NCI-H1436 treated with DMSO at 0.1 percent for 48 hours (cell line): ENCODE measurements at regions not wholly inside any gene's neighbourhood (a gene's known extent, or its start where the extent isn't known, plus 50 kb on each side); places are given as distances from the start of the nearest gene placed in this dataset.

Experiments used
- DNase-seq: peaks from one replicate; lab custom pipeline; 2025; lab: John Stamatoyannopoulos, UW

DNA sequence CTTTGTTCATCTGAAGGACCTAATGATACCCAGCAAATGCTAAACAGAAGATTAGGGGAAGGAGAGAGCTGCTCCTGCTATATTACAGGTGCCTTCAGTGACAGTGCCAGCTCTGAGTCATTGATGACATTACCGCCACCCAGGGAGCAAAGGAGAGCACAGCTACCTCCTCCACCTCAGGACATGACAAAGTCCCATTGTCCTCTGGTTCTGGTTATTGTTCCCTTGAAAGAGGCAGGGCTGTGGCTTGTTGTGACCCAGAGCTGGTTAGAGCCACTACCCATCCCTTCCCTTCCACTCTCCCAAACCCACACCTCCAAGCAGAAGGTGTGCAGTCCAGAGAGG is 363.5 kb upstream of the DUSP10 start:
- DNase-seq, result no peak

DNA sequence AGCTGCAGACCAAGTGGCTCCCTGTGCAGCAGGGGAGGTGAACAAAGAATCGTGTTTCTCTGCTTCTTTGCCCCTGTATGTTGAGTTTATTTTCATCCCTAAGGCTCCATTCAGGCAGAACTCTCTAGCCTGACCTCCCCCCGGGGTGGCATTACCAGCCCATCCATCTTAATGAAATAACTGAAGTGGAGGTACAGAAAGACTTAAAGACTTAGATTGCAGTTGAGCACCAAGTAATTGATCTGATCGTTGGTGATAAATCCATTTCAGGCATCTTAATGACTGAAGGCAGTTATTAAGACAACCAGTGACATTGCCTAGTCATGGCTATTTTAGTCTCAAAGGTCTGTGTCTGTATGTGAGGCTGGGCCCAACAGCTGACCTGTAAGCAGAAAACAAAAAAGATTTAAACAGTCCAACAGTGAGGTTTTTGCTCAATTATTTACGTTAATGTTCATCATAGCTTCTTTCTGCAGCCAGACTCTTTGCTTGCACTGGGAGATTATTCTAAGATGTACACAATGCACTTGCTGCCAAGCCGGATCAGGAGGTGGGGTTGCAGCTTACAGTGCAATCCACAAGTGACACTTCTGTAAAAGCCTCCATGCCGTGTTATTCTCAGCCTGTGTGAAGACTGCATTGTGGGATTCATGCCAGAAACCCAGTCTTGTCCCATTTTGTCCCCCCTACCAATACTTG is 363.0 kb upstream of the DUSP10 start:
- DNase-seq, result no peak

DNA sequence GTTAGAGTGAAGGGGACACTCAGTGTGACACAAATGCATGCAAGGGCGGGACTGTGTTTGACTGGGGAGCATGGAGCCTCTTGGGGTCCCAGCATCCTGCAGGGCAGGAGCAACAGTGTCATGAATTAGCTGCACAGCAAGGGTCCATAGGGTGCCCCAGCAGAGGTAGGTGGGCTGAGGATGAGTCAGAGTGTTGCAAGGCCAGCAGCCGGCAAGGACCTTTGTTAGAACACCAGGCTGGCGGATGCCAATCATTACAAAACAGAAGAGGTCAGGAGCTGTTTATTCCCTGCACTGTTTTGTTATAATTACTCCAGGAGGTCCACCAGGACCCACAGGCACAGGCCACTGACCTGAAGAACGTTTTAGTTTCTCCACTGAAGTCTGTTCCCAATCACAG is 362.2 kb upstream of the DUSP10 start:
- DNase-seq, result no peak

DNA sequence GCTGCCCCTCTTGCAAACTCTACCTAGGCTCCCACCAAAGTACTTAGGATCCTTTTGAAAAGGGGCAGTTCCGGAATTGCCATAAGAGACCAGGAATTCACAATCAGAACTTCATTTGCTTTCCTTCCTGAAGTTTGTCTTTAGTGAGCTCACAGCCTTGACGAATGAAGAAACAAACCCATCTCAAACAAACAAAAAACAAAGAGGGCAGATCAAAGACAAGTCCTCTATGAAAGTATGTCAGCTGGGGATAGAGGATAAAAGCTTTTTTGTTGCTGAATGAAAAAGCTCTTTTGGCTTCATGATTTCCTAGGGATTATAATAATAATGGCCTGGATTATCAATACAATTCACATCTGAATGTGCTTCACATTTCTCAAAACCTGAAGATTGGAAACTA is 357.9 kb upstream of the DUSP10 start:
- no peak for DNase-seq

DNA sequence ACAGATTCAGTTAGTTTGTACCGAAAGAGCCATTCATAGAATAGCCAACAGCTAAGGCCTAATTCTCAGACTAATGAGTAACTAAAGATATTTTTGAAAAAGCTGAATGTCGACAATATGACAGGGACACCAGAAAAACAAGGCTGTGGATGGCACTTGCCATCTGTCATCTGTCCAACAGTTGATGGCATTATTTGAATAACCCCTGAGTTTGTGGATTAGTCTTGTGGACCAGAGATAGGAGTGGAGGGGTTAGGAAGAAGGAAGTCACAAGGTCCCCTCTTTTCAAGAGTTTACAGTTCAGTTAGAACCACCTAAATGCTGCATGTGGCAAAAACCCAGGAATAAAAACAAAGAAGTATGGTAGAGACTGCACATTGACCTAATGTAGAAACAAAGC is 356.5 kb upstream of the DUSP10 start:
- no peak for DNase-seq

DNA sequence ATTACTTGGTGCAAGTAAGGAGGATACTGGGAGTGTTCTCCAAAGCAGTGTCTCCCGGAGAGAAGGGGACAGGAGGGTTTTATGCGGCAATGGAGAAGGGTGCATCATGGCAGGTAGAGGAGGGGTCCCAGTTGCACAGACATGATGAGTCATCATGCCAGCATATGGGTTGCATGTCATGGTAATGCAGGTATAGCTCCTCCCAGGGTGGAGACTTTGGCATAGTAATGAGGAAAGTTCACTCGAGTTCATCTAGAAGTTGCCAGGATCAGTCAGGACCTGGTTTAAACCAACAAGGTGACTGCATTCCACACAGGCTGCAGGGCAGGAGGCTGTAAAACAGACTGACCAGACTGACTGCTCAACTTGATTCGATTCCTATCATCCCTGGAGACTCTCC is 355.7 kb upstream of the DUSP10 start:
- DNase-seq, result no peak

DNA sequence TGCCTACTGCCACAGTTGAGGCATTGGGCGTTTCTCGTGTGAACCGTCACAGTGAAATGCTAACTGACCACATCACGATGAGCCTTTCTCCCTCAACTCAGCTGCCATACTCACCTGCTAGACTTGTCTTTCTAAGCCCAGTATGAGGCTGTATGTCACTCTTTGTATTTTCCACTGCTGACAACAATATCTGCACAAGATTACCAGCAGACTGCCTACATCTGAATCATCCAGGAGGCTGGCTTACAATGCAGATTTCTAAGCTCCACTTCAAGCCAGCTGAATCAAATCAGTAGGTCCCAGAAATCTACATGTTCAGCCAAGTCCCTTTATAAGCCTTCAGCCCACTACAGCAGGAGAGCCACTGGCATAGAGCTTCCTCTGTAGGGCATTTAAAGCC is 355.0 kb upstream of the DUSP10 start:
- DNase-seq, result no peak

DNA sequence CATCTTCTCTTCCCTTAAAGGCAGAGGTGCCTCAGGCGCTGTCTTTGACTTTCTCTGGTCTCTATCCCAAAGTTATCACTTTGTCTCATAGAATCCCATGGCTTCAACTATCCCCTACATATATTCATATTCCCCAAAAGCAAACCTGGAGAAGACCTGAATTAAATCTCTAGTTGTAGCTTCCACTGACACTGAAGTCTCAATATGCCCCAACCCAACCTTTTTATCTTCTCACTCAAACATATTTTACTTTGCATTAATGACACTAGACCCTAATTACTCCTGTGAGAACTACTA is 354.5 kb upstream of the DUSP10 start:
- DNase-seq, result no peak

DNA sequence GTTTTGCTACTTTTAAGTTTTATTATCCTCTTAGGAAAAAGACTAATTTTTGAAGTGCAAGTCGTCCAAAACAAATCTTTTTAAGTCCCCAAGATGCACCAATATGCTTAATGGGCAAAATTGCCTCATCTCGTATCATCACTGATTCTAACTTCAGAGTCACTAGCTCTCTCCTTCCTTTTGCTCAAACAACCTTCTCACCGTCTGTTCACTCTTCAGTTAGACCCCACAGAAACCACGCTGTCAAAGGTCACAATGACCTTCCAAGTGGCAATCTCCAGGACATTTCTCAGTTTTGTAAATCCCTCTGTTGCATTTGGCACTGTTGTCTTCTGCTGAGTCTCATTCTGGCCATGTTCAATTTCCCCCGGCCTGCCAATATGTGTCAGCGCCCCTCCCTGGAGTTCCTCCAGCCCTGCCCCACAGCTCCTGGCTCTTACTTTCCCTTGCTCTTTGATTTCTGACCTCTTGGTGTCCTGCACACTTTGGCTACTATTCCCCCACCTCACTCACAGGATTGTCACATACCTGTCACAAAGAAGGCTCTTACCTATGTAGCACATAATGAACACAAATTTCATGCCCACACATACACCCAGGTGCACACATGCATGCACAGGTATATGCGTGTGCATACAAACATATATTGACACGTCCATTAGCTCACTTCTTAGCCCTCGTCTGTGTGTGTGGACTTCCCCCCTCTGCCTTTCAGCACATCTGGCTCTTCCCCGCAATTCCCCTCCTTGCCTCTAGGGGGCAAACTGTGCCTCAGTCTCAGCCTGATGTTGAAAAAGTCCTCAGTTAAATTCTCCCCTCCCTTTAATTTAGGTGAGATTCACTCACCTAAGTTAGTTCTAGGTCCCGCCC is 354.0 kb upstream of the DUSP10 start:
- no peak for DNase-seq

DNA sequence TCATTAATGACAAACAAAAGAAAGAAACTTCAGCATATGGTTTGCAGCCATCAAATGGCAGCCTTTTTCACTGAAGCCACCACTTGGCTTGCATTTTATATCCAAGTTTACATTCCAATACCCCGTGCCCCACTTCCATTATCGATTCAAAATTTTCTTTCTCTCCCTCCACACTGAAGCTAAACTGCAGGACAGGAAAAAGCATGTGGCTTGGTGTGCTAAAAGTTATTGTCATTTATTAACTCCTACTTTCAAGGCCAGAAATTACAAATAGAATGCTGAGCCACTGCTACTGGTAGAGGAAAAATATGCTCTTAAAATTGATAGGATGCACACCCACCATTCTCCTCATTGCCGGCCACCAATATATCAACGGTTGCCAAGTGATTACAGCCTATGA is 351.6 kb upstream of the DUSP10 start:
- no peak for DNase-seq

DNA sequence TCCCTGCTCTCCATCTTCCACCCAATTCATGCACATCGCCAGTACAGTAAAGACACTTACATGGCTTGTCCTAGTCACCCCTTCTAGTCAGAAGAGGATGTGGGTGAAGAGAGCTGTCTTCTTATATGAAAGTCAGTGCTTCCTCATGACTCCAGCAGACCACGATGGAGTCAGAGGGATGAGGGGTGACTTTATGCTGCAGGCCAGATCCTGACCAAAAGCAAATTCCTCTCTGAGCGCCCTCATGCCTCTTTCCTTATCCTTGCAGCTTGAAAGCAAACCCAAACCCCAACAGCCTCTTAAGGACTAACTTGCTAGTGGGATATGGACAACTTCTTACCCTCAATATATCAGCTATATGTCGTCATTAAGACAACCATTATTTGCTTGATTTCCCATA is 348.2 kb upstream of the DUSP10 start:
- no peak for DNase-seq

DNA sequence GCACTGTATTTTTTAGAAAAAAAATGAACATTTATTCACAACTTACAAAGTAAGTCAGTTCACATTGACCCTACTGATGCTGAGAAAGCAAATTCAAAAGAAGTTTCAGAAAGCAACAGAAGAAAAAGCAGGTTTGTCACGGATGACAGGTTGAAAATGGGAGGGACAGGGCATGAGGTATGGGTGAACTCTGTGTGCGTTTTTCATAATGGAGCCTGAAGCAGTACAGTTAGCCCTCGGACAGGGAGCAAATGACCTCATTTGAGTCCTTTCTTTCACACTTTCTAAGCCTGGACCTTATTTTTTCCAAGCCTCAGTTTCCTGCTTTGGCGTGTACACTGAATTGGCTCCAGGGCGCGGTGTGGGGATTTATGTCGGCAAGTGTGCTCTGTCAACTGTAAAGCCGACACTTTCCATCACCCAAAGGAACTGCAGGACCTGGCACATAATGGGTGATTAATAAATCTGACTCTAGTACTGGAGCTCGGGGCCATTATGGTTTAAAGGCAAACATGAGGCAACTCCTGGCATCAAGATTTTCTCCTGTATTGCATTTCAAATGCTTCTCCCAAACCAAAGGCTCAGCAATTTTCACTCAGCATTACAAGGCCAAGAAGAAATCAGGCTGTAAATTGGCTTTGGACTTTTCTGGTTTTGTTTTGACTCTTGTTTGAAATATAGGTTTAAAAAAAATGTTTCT is 345.5 kb upstream of the DUSP10 start:
- no peak for DNase-seq

DNA sequence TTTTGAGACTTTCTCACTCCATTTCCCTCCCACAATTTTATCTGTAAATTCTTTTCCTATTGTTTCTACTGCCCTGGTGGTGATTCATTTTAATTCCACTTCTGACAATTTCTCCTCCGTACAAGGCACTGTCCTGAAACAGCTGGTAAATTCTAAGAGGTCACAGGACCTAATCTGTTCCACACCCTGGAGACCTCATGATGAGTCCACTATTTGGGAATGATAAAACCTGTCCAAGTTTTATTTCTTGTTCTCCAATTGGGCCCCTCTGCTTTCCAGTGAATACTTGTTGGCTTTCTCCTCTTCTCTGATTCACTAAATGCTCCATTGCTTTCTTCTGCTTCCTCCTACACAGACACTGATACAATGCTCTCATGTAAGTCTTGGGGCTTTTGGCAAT is 343.1 kb upstream of the DUSP10 start:
- DNase-seq, result no peak

DNA sequence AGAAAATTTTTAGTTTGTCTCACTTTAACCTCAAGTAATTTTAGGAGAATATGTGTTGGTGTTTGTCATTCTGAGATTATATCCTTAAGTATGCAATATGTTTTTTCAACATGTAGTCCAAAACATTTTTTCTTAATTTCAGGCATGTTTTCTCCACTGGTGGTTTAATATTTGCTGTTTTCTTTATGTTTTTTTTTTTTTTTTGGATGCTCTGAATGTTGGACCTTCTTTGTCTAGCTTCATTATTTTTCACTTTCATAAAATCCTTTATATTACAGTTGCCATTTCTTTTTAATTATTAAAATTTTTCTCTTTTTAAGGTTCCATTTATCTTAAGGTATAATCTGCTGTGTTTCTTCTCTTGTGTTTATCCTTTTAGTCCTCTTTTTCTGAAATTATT is 342.2 kb upstream of the DUSP10 start:
- no peak for DNase-seq

DNA sequence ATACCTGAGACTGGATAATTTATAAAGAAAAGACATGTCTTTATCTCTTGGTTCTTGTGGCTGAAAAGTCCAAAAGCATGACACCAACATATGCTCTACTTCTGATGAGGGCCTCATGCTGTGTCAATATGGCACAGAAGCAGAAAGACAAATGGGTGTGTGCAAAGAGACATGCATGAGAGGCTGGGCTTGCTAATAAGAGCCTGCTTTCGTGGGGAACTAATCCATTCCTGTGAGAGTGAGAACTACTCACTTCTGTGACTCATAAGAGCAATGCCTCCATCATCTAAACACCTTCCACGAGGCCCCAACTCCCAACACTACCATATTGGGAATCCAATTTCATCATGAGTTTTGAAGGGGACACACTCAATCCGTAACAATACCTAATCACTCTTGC is 340.0 kb upstream of the DUSP10 start:
- DNase-seq, result no peak

DNA sequence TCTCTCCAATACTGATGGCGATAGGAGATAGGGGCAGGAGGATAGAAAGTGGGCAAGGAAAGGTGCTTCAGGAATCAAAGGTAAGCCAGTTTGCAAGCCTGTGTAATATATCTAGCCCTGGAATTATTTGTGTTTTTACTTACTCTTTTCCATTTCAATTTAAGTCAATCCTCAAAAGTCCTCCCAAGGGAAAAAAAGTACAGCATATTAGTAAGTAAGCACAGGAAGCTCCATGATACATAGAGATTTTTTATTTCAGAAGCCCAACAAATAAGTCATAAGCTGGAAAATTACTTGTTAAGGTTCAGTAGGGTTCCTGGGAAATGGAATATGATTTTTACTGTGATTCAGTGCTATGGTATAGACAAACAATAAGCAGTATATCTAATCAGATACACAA is 337.7 kb upstream of the DUSP10 start:
- DNase-seq, result no peak

DNA sequence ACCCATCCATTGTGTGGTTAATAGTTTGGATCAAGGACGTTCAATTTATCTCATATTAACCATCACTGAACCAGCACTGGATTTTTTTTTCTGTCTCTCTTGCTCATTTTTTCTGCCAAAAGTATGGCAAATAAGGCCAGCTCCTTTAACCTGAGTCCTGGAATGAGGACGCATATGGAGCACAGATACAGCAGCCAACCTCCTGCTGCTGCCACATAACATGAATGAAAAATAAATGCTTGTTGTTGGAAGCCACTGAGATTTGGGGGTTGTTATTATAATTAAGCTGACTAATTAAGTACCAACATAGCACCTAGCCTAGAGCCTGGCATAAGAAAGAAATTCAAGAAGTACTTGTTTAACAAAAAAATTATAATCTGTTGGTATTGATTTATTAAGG is 335.3 kb upstream of the DUSP10 start:
- no peak for DNase-seq

DNA sequence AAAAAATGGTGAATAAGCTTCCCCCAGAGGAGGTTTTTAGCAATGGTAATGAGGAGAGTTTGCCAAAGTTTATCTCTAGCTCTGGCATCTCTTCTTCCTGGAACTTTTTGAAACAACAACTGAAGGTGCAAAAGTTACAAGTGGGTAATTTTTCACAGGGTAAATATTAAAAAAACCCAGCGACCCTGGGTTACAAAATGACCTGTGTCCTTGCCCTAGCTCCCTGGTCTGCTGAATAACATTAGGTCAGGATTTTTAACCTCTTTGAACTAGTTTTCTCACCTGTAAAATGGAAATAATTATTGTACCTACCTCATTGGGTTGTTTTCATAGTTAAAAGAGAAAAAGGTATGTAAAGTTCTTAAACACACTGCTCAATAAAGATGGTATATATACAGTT is 332.4 kb upstream of the DUSP10 start:
- DNase-seq, result no peak

DNA sequence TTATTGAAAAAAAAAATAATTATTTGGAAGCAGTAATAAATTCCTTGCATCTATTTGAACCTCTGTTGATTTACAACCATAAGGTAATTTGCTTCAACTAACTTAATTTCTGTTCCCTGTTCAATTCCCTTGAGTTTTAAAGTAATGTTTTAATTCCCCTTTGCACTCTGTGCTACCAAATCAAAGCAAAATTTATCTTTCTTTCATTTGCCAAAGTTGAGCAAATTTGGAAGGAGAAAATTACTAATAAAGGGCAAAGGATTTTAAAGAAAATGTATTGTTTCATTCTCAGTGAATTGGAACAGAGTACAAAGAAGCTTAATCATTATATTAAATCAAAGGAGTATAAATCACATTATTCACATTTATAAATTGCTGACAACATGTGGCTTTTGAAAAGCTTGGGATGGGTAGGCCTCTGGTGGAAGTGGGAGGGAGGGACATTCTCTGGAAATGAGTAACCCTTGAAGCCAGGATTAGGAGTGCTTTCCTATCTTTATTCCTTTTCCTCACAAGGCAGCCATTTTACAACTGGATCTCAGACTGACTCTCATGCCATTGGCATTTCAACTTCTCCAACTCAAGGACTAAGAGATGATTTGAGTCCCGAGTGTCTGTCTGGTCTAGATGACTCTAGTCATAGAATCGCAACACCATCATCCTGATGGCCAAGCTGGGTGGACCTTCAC is 331.6 kb upstream of the DUSP10 start:
- no peak for DNase-seq

DNA sequence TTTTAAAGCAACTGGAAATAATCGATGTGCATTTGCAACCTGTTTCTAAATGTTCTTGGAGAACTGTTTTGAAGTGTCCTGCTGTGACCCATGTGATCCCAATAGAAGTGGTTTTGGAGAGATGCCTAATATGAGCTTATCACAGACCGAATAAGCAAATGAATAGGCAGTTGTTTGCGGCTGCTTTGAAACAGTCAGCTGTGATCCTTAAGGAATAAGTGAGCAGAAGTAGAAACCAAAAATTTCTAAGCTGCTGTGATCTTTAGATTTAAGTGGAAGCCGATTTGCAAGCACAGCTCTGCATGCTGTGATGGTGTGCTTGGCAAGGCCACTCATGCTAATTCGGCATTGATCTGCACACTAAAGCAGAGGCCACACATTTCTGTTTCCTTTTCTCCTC is 329.5 kb upstream of the DUSP10 start:
- DNase-seq, result no peak

DNA sequence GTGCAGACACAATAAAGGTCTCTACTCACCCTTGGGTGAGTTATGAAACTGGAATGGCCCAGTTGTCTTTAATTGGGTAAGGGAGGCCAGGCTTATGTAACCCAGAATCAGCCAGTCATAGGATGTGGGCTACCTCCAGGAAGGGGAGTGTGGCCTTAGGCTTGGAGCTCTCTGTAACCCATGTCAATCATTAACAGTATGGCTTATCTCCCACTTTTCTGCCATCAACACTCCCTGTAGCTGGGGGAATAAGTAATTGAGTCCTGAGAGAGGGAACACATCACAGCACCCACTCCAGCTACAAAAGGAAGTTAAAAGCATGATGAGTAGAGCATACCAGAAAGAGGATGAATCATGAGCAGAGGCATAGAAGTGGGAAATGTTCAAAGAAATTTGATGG is 327.0 kb upstream of the DUSP10 start:
- no peak for DNase-seq

DNA sequence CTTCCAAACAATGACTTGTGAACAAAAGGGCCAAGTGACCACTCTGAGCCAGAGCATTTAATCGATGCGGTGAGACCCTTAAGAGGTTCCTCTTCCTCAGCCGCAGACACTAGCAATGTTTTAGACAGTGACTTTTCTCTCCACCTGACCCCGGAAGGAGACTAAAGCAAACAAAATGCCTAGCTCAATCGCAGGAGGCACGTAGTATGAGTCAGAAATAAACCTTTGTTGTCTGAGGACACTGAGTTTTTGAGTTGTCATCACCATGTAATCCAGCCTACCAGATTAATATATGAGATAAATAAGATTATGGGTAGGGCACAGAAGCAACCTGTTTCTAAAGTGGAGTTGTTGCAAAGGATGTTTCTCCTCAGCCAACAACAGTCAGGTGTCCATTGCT is 326.2 kb upstream of the DUSP10 start:
- DNase-seq, result no peak

DNA sequence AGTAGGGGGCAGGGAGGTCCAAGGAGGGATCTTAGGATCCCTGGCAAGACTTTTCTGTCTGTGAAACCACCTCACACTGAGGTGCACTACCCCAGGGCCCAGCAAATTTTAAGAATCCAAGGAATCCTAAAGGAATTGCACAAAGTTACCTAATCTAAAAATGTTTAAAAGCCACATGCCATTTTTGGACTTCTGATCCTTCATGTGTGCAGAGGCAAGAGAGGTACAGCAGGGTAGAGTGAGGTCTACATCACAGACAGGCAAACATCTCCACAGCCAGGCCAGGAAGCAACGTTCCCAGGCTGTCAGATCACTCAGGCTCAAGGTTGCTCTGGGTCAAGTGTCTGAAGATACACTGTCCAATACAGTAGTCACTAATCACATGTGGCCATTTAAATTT is 324.6 kb upstream of the DUSP10 start:
- DNase-seq, result no peak
